Keratinocyte (primary cell): ENCODE measurements at regions not wholly inside any gene's neighbourhood (a gene's known extent, or its start where the extent isn't known, plus 50 kb on each side); places are given as distances from the start of the nearest gene placed in this dataset.

Experiments
- DNase-seq: peaks from one replicate; pipeline ENCODE4 v3.0.0-alpha.2; 2011; ENCODE audit warnings: low read depth, missing footprints, low spot score
- FAIRE-seq: peaks from 2 replicates; lab custom pipeline; 2011; peaks lifted over from hg19 to GRCh38; lab: Jason Lieb, UNC
- H2AFZ ChIP-seq: 2 replicates; pipeline ENCODE4 v1.6.0; 2012; ENCODE audit warnings: low read length, control low read depth, inconsistent platforms; ENCODE audit not compliant: control insufficient read depth
- H3K27ac ChIP-seq: 2 replicates; pipeline ENCODE4 v1.5.1; 2011; ENCODE audit warnings: low read length; ENCODE audit not compliant: control insufficient read depth, insufficient read depth
- H3K27me3 ChIP-seq: 3 replicates; pipeline ENCODE4 v1.6.0; 2011; ENCODE audit warnings: low read length; ENCODE audit not compliant: control insufficient read depth, insufficient read depth; ENCODE audit errors: extremely low read depth
- H3K36me3 ChIP-seq, 2 experiments: 2 replicates in 1 of 2; 3 replicates in 1 of 2; pipeline ENCODE4 v1.5.1; 2011; ENCODE audit warnings: low read length in 2 of 2, mild to moderate bottlenecking in 1 of 2; ENCODE audit not compliant: control insufficient read depth in 2 of 2, insufficient read depth in 2 of 2; ENCODE audit errors: extremely low read depth in 1 of 2
- H3K4me1 ChIP-seq: 3 replicates; pipeline ENCODE4 v1.5.1; 2011; ENCODE audit warnings: low read length; ENCODE audit not compliant: control insufficient read depth, insufficient read depth; ENCODE audit errors: extremely low read depth
- H3K4me2 ChIP-seq: 3 replicates; pipeline ENCODE4 v1.6.0; 2011; ENCODE audit warnings: low read depth, low read length; ENCODE audit not compliant: control insufficient read depth, insufficient read depth; ENCODE audit errors: extremely low read depth
- H3K4me3 ChIP-seq, 3 experiments: fragments of 200-600 bp in 1 of 3; sonication (generic) in 1 of 3; 2 replicates in 2 of 3; 3 replicates in 1 of 3; pipeline ENCODE4 v1.5.1; 2011 to 2016; ENCODE audit warnings: low read length in 3 of 3, mild to moderate bottlenecking in 3 of 3, control low read depth in 2 of 3, inconsistent platforms in 1 of 3, low read depth in 1 of 3, mixed read lengths in 1 of 3, mixed run types in 1 of 3, moderate library complexity in 1 of 3; ENCODE audit not compliant: control insufficient read depth in 2 of 3, insufficient read depth in 2 of 3; ENCODE audit errors: extremely low read depth in 1 of 3
- H3K79me2 ChIP-seq: 2 replicates; pipeline ENCODE4 v1.6.0; 2012; ENCODE audit warnings: low read length; ENCODE audit not compliant: control insufficient read depth, insufficient read depth
- H3K9ac ChIP-seq: 3 replicates; pipeline ENCODE4 v1.6.0; 2011; ENCODE audit warnings: low read length; ENCODE audit not compliant: control insufficient read depth, insufficient read depth; ENCODE audit errors: extremely low read depth
- H3K9me1 ChIP-seq: 3 replicates; pipeline ENCODE4 v1.6.0; 2011; ENCODE audit warnings: low read length; ENCODE audit not compliant: control insufficient read depth, insufficient read depth; ENCODE audit errors: extremely low read depth
- H3K9me3 ChIP-seq: 2 replicates; pipeline ENCODE4 v1.5.1; 2012; ENCODE audit warnings: low read depth, low read length; ENCODE audit not compliant: control insufficient read depth
- H4K20me1 ChIP-seq: 3 replicates; pipeline ENCODE4 v1.6.0; 2011; ENCODE audit warnings: low read length; ENCODE audit not compliant: control insufficient read depth, insufficient read depth; ENCODE audit errors: extremely low read depth
- EZH2 ChIP-seq: IDR thresholded peaks from one replicate; pipeline ENCODE4 v1.6.1; 2012; ENCODE audit warnings: inconsistent platforms, mild to moderate bottlenecking, low read length, moderate library complexity
- dilution Hi-C: fragments of 300-500 bp; cut with MboI; formaldehyde crosslinking; loops from one replicate; pipeline ENCODE4 v1.7.0; 2020; ENCODE audit warnings: low sequenced_read_pairs; ENCODE audit not compliant: extremely low pct_ligation_motif_present
- TF ChIP-seq, protein P1 (sequence below), 3 experiments: IDR thresholded peaks in 1 of 3; conservative IDR thresholded peaks in 1 of 3; optimal IDR thresholded peaks in 1 of 3; 2 replicates in 2 of 3; 3 replicates in 1 of 3; pipeline versions ENCODE3 to v1.5.1; 2011; ENCODE audit warnings: low read length in 3 of 3, mild to moderate bottlenecking in 3 of 3, moderate library complexity in 2 of 3, control low read depth in 1 of 3, inconsistent platforms in 1 of 3; ENCODE audit not compliant: insufficient read depth in 2 of 3; ENCODE audit errors: extremely low read depth in 1 of 3

DNA sequence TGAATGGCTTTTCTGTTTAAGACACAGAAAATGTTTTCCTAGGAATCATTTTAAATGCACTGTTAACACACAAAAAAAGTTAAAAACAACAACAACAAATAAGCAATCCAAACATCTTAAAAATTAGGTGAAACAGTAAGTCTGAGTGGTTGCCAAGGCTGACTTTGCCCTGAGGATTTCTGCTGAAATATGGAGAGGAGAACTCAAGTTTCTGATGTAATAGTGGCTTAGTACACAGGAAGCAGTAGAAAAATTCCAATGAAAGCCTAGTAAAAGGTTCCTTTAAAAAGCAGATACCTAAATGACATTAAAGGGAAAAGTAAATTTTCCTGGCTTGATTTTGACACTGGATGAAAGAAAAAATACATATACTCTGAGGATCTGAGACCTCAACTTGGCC lies 184.2 kb downstream of the EPM2A start:
- Histone ChIP-seq H3K4me3 (no peak overlapping the region), H3K4me1 (peaks cover 29% of the 10 kb centered on the region), H3K79me2 (no peaks in the 10 kb centered on the region), H3K36me3 (no peaks in the 10 kb centered on the region), H3K27ac (no peak overlapping the region), H2AFZ (no peak overlapping the region), H3K27me3 (no peaks in the 10 kb centered on the region), H3K9me3 (no peaks in the 10 kb centered on the region), H3K4me2 (no peak overlapping the region), H4K20me1 (no peaks in the 10 kb centered on the region), H3K9ac (no peak overlapping the region), H3K9me1 (no peaks in the 10 kb centered on the region)
- no peak for DNase-seq
- dilution Hi-C loops, result no loop called here
- no peak for TF ChIP-seq EZH2
- TF ChIP-seq, protein P1, sequence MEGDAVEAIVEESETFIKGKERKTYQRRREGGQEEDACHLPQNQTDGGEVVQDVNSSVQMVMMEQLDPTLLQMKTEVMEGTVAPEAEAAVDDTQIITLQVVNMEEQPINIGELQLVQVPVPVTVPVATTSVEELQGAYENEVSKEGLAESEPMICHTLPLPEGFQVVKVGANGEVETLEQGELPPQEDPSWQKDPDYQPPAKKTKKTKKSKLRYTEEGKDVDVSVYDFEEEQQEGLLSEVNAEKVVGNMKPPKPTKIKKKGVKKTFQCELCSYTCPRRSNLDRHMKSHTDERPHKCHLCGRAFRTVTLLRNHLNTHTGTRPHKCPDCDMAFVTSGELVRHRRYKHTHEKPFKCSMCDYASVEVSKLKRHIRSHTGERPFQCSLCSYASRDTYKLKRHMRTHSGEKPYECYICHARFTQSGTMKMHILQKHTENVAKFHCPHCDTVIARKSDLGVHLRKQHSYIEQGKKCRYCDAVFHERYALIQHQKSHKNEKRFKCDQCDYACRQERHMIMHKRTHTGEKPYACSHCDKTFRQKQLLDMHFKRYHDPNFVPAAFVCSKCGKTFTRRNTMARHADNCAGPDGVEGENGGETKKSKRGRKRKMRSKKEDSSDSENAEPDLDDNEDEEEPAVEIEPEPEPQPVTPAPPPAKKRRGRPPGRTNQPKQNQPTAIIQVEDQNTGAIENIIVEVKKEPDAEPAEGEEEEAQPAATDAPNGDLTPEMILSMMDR (optimal IDR thresholded peaks at IDR 0.05 in 1 of 3, IDR thresholded peaks at IDR 0.05 in 1 of 3, conservative IDR thresholded peaks at IDR 0.05 in 1 of 3; ENCODE audit: extremely low read depth in 1 of 3, insufficient read depth in 2 of 3, low read length in 3 of 3), result no peak
- no peak for FAIRE-seq

DNA sequence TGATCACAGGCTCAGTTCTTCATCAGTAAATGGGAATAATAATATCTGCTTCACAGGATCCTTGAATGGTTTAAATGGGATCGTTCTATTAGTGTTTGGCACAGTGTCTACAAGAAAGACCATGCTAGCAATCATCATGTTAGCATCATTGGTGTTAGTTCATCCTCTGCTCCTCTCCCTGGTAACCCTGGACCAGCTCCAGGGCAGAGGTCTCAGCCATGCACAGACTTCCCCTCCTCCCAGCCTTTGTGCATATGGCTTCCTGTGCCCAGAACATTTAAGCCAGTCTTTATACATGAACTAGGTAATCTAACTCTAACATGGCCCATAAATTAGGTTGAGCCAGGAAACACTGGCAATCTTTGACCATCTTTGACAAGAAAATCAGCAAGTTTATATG lies 180.2 kb downstream of the EPM2A start:
- no peak overlapping the region for H3K9ac ChIP-seq
- H4K20me1 ChIP-seq, result no peaks in the 10 kb centered on the region

More for the DNA sequence above, 180.2 kb downstream of the EPM2A start:
- no peak for FAIRE-seq
- no peak for DNase-seq
- no peak overlapping the region for H3K4me3 ChIP-seq
- no peak overlapping the region for H2AFZ ChIP-seq
- H3K27ac ChIP-seq, result no peak overlapping the region
- H3K9me3 ChIP-seq, result no peaks in the 10 kb centered on the region
- dilution Hi-C loops, result no loop called here
- H3K36me3 ChIP-seq, result no peaks in the 10 kb centered on the region
- TF ChIP-seq, protein P1 (optimal IDR thresholded peaks at IDR 0.05 in 1 of 3, IDR thresholded peaks at IDR 0.05 in 1 of 3, conservative IDR thresholded peaks at IDR 0.05 in 1 of 3; ENCODE audit: extremely low read depth in 1 of 3, insufficient read depth in 2 of 3, low read length in 3 of 3), result no peak
- TF ChIP-seq EZH2, result no peak
- H3K4me1 ChIP-seq, result peaks cover 3% of the 10 kb centered on the region
- H3K9me1 ChIP-seq, result no peaks in the 10 kb centered on the region
- H3K79me2 ChIP-seq, result no peaks in the 10 kb centered on the region
- H3K27me3 ChIP-seq, result no peaks in the 10 kb centered on the region
- H3K4me2 ChIP-seq, result no peak overlapping the region
